Activated CD4-positive, alpha-beta T cell treated with anti-CD3 and anti-CD28 coated beads, Interleukin-2, Interleukin-6, amounts not matched to agents 100 ng/mL and 50 ng/mL, durations not matched to agents 16 hours and 8 hours (primary cell): ENCODE measurements at regions not wholly inside any gene's neighbourhood (a gene's known extent, or its start where the extent isn't known, plus 50 kb on each side); places are given as distances from the start of the nearest gene placed in this dataset.
"Not testable (repeated sequence)": the region's sequence is repeated elsewhere in the genome, so short reads cannot be mapped to it uniquely, and the experiment has no call there.

ENCODE experiments used
- DNase-seq: peaks from one replicate; pipeline ENCODE4 v3.0.0-alpha.2; 2020

DNA sequence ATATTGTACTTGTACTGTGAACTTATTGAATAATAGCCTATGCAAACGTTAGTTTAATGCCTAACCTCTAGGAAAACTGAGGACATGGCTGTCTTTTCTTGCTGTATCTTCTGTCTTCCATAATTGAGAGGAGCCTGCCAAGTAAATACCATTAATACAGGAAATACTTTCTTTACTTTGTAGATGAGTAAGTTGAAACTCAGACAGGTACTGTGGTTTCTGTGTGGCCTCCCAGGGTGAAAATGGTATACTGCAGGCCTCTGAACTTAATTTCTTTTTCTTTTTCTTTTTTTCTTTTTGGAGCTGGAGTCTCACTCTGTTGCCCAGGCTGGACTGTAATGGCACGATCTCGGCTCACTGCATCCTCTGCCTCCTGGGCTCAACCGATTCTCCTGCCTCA lies 208.8 kb upstream of the ADGRL4 start:
- DNase-seq = no peak

DNA sequence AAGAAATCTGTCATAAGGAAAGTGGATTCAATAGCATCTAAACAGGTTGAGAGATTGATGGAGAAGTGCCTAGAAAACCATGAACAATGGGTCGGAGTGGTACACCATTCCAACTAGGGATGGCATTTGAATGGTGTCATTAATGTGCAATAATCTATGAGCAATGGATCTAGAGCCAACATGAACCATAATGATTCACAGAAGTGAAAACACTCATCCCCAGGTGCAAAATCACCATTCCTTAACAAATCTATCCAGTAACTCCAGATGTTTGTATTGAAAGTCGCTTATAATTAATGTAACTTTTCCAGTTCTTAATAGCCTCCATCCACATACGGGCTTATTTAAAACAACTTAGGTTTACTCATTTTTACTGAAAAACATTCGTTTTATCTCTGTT lies 201.3 kb upstream of the ADGRL4 start:
- no peak for DNase-seq

DNA sequence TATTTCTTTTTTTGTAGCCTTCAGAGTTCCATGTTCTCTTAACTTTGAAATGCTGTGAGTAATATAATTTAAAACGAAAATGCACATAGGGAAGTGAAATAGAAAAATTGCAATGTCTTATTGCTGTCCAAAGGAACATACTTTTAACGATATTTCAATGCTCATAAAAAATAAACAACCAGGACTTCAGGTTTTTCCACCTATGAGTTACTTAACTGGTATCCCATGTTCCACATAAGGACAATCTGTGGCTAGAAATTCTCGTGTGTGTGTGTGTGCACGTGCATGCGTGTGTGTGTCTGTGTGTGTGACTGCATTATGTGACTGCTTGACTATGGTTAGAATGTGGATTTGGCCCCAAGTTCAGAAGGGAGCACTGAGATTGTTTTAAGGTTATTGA lies 200.8 kb upstream of the ADGRL4 start:
- DNase-seq = no peak

DNA sequence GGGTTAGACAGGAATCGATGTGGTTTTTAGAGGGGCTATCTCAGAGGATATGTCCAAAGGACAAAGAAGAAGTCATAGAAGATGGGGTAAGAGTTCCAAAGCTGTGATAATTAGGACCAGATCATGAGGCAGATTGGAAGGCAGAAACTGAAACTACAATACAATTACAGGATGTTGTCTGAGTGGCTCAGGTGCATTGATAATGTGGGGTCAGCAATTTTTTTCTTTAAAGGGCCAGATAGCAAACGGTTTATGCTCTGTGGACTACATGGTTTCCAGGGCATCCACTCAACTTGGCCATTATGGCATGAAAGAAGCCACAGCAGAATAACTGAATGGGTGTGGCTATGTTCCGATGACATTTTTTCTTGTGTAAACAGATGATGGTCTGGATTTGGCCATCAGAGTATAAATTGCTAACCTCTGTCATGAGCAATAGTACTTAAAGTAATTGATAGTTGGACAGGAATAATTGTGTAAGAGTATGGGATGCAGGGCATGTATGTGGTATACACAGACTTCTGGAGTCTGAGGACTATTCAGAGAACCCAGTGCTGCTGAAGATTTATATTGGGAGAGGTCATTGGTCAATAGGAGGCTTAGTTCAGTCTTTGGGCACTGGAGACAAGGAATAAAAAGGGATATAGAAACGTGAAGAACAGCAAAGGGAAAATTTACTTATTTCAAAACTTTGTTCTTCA lies 198.4 kb upstream of the ADGRL4 start:
- DNase-seq = no peak

DNA sequence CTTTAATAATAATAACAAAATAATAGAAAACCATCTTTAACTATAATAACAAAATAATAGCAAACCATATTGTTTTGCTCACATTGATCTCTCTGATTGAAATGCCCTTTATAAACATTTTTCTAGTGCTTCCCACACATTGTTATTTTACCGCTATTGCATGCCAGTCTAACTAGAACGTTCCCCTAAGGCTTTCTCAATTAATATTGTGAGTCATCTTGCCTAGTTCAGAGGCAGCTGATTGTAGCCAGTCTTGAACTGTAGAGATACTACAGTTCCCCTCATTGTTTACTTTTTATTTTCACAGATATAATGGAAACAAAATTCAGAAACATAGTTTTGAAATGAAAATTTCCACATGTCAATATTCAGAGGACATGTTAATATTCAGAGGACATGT lies 192.3 kb upstream of the ADGRL4 start:
- no peak for DNase-seq

DNA sequence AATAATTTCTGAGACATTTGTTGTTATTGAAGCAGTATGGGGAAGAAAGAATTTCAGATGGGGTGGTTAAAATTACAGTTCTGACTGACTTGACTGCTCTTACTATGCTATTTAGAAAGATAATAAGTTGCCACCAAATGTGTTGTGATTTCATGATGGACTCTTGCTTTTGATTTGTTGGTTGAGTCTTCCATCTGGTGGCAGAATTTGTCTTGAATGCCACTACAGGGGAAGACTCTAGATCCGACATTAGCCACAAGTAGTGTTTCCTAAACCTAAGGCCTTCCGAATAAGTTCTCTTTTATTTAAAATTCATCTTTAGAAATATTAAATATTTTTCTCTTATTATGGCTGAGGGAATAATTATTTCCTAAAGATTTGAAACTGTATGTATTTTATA lies 190.9 kb upstream of the ADGRL4 start:
- DNase-seq = no peak

DNA sequence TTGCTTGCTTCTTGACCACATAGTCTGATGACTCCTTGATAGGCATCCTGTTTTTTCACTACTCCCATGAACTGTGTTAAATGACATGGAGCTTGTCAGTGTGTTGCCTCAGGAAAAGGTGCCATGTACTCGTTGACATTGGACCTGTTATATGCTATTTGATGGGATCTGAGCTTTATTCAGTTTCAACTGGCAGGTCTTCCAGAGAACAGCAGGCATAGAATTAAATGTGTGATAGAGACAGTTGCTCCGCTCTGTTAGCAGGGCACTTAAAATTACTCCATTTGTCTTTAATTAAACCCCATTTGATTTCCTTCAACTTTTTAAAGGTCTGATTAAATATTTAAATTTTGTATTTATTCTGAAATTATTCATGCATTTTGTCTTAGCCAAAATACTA lies 189.7 kb upstream of the ADGRL4 start:
- no peak for DNase-seq

DNA sequence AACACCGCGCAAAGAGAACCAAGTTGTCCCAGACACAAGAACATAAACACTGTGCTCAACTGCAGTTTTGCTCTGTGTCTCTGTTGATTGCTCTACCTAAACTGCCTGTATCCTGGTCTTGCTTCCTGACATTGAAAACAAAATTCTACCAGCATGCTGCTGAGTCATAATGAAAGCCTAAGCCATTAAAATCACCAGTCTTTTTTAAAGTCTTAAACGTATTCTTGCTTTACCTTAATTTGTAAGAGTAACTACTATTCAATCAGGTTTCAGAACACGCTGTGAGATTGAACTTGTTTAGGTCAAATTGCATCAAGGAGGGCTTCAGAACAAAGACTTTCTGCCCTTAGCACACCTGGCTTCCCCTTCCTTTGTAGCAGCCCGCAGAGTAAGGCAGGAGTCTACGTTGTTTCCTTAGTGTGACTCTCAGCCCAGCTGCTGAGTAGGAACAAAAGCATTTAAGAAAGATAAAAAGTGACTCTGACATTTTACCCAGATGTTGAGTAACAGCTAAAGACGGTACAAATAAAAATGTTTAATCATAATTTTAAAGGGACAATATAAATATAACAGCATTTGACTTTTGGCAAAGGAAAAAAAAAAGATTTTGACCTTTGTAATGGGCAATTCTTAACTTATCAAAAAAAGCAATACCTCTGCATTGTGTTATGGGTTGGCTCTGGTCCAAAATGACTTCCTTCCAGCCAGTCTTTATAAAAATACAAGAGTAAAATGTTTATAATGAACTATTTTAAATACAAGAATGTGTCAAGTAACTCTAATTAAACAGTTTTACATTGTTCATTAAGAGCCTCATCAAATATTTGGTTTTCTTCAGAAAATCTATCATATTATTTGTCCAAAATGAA lies 186.9 kb upstream of the ADGRL4 start:
- DNase-seq = peak; percentile 30

DNA sequence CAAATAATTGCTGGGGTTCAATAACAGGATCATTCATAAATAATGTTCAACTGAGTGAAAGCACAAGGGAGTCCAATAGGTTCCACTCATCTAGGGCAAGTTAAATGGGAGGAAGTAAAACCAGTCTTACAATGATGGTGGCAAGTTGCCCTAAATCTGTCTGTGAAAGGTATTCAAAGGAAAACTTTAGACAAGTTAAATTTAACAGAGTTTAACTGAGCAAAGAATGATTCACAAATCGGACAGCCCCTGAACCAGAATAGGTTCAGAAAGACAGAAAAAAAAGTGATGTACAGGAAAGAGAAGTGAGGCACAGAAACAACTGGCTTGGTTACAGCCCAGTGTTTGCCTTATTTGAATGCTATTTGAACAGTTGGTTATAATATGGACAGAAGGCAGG lies 183.5 kb upstream of the ADGRL4 start:
- no peak for DNase-seq

DNA sequence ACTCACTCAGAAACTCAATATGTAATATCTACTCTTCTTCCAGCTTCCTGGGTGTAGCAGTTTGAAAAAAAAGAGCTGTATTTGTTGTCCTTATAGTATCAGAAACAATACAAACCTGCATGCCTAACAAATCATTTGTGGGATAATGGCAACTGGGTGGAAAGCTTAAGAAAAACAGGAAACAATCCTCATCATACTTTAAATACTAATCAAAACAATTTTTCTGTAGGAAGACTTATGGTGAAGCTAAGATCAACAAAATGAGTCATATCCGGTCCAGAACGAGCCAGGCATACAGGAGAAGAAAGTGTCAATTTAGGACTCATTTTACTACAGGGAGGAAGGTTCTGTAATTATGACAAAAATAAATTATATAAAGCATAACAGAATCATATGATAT lies 181.8 kb upstream of the ADGRL4 start:
- no peak for DNase-seq

DNA sequence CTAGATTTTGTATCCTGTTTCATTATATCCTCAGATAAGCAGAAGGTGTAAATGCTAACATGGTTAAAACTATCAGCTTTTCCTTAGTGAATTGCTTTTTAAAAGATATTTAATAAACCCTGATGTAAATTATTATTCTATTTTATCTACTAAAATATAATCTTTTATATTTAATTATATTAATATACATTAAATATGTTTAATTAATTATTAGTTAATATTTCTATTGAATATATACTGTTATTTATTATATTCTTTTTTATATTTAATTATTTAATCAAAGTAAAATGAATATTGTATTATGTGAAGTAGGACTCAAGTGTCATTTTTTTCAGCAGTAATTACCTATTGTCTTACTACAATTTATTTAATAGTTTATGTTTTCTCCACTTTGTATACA lies 179.7 kb upstream of the ADGRL4 start:
- no peak for DNase-seq

DNA sequence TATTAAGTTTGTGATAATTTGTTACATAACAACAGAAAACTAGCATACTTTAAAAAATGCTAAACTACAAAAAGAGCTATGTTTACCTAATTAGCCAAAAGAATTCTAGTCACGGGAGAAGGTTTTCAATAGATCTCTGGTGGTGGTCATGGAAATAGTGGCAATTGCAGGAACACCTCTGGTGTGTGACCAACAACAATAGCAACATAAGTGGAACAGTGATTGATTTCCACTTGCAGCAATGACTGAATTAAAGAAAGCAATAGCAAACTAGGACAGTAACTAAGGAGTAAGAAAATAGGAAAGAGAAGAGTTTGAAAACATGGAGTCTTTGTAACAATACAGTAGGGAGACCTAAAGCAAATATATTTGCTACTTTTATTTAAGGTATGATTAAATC lies 171.3 kb upstream of the ADGRL4 start:
- DNase-seq = no peak

DNA sequence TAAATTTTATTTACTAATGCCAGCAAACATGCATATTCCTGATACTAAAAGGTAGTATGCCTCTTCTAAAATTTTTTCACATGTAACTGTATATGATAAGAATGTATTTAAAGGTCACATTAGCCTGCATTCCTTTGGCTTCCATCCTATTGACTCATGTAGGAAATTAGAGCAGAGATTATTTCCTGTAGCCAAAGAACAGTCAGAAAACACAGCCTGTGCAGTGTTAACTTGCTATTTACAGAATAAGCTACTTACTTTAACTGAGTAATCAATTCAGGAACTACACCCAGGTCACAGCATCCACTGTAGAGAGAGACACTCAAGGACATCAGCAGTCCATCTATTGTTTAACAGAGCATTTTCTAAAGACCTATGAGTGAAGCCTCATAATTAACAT lies 154.5 kb upstream of the ADGRL4 start:
- DNase-seq = no peak

DNA sequence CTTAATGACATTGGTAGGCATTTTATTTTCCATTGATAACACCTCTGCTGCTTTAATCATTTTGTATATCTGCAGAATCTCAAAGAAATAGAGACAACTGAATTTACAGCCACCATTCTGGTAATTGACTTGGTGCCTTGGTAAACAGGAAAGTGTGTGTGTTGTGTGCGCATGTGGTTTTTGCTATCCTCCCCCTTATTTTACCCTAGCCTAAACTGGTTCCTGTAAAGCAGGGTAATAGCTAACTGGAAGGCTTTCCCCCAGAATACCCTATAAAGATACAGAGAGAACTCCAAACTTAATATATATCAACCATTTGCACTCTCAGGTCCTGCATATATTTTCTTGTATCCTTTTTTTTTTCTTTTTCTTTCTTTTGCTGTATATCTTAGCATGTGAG lies 149.5 kb upstream of the ADGRL4 start:
- no peak for DNase-seq

DNA sequence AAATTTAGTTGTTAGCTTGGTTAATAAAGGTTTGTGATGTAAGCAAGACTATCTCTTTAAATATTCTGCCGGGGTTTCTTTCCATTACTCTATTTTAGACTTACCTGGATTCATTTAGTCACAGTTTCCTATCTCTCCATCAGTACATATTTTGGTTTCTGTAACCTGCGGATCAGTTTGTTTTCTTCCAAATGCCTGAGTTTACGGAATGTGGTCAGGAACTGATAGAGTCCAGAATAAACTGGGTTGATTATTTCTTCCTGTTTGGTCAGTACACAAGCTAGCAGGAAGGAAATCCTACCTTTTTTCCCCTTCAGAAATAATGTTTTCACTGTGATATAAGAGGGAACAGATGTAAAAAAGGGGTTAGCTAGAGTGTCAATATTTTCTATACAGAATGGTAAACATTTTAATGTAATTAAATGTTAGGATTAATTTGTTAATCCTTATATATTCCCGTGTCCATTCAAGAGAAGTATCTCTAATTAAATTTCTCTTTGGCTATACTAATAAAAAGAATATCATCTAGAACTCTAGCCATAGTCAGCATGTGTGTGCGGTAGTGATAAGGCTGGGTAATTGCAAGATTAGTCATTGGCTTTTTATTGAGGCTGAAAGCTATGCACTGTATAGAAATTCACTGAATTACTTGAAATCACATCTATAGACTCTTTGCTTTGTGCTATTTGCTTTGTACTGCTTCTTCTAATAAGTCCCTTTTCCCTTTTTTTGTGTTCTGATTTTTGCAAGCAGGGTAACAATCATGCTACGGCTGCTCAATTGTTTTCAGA lies 144.7 kb upstream of the ADGRL4 start:
- DNase-seq = no peak

DNA sequence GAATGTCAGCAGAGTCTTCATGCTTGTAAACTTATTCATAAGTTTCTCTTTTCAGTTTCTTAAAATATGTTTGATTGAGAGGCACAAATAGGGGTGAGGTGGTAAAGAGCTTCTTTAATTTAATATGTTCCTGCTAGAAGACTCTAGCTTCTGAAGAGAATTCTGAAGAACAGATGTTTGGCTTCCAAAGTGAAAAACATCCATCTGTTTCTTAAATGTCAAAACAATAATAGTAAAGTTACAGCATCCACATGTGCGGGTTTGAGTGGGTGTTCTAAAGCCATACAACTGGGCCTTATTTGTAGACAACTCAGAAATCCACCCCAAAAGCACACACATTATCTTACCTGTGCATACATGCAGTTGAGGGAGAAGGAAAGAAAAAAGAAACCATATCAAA lies 144.0 kb upstream of the ADGRL4 start:
- no peak for DNase-seq

DNA sequence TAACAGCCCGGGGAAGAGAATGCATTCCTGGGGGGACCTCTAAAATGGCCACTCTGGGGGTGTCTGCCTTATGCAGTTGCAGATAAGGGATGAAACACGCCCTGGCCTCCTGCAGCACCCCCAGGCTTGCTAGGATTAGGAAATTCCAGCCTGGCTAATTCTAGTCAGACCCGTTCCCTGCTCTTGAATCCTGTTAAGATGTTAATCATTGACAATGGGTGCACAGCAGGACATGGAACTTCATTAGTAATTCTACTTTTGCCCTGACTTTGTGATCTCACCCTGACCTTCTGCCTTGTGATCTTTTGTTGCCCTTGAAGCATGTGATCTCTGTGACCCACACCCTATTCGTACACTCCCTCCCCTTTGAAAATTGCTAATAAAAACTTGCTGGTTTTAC lies 131.7 kb upstream of the ADGRL4 start:
- DNase-seq = not testable (repeated sequence)

DNA sequence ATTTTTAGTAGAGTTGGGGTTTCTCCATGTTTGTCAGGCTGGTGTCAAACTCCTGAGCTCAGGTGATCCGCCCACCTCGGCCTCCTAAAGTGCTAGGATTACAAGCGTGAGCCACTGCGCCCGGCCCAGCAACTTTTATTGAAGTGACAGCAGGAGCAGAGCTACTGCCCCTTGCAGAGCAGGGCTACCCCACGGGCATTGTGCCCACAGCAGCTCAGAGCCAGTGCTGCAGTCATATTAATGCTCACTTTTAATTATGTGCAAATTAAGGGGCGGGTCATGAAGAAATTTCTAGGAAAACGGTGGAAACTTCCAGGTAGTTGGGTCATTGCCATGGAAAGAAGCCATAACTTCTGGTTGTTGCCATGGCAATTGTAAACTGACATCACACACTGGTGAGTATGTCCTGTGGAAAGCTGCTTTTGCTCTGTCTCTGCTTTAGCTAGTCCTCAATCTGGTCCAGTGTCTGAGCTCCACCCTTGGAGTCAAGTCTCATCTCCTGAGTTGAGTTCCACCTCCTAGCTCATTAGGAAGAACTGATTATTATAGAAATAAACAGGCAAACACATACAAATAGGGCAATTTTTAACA lies 127.3 kb upstream of the ADGRL4 start:
- no peak for DNase-seq

DNA sequence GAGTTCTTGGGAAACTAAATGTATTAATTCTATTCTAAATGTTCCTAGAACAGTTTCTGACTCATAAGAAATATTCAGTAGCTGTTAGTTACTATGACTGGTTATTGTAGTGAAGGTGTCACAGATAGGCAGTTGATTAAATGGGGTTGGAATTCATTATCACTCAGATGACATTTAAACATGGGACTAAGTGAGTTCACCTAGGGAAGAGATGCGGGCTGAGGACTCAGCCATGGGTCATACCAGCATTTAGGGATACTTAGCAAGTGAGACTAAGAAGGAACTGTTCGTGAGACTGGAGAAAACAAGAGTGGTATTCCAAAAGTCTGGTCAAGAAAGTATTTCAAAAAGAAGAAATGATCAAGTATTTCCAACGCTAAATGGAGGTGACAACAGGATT lies 125.1 kb upstream of the ADGRL4 start:
- no peak for DNase-seq

DNA sequence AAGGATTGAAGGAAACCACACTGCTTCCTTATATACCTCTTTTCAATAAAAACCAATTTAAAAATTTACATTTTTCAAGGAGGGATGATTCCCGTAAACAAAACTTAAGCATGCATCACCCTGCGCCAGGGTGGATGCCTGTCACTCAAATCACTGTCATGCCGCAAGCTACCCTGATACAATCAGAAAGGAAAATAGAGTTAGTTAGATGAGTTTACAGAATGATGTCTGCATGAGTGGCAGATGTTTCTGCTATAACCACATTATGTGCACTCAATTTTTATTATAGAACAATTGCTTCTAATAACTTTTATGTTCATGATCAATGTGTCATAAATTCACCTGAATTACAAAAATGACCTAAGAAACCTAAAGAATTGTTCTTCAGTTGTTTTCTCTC lies 123.4 kb upstream of the ADGRL4 start:
- no peak for DNase-seq

DNA sequence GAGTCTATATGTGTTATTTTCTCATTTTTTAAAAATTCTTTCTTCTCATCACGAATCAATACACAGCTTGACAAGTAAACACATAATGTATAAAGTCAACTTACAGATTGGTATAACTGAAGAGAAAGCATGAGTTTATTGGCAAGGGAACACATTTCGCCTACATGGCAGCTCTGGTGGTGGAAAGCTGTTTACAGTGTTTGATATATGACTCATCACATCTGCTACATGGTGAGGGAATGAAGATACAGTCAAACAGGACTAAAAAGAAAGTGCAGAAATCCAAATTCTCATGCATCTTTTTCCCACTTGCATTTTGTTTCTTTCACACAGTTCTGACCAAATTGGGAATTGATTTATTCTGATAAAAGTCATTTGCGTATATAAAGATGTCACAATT lies 122.2 kb upstream of the ADGRL4 start:
- DNase-seq = no peak

DNA sequence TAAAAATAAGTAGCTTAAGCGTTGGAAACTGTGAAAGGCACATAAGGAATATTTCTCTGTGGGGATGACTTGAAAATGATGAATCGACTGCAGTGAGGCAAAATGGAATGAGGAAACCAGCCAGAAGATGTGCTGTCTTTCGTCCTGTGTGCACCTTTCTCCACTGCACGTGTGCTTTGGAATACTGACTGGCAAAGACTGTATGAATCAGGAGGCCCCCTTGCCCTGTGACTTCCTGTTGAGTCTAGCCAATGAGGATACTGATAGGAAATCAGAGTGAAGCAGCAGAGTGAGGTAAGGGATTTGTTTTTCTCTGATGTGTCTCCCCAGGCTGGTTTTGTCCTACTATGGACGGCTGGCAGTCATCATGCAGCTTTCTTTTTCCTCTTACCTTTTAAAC lies 118.2 kb upstream of the ADGRL4 start:
- DNase-seq = no peak

DNA sequence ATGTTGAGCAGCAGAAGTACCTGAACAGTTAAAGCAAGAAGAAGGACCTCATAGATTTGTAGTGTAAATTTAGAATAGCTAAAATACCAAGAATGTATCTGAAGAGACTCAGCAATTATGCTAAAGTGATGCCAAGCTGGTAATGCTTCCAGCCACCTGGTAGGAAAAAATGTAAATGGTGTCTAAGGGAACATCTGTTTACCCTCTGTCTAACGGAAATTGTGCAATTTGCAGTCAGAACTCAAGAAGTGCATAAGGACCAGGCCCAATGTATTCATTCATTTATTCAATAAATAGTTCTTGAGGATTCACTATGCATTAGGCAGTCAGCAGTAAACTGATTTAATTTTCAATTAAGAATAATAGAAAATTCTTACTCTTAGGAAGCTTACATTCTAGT lies 116.0 kb upstream of the ADGRL4 start:
- DNase-seq = no peak

DNA sequence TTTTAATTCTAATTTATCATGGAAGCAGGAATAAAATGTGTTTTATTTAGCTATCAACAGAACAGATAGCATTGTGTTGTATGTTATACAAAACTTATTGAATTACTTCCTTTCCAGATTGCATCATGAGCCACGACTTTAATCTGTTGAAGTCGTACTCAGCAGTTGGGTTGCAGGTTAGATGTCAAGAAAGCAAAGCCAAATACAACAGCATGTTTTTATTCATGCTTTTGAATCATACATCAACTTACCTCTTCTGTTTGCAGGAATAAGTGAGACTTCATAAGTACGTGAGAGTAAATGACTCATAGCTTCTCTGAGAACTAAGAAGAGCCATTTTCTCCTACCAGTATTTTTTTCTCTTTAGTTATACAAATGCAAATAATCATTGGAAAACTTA lies 110.8 kb upstream of the ADGRL4 start:
- DNase-seq = no peak
